Hindlimb muscle (tissue), 1 donor: ENCODE measurements at regions not wholly inside any gene's neighbourhood (a gene's known extent, or its start where the extent isn't known, plus 50 kb on each side); places are given as distances from the start of the nearest gene placed in this dataset.
A peak's percentile ranks its signal among the peaks of the same experiment; 100 is the strongest.
"Not testable (repeated sequence)": the region's sequence is repeated elsewhere in the genome, so short reads cannot be mapped to it uniquely, and the experiment has no call there.

Experiments used
- DNase-seq: peaks from one replicate; pipeline ENCODE4 v3.0.0-alpha.2; 2013

DNA sequence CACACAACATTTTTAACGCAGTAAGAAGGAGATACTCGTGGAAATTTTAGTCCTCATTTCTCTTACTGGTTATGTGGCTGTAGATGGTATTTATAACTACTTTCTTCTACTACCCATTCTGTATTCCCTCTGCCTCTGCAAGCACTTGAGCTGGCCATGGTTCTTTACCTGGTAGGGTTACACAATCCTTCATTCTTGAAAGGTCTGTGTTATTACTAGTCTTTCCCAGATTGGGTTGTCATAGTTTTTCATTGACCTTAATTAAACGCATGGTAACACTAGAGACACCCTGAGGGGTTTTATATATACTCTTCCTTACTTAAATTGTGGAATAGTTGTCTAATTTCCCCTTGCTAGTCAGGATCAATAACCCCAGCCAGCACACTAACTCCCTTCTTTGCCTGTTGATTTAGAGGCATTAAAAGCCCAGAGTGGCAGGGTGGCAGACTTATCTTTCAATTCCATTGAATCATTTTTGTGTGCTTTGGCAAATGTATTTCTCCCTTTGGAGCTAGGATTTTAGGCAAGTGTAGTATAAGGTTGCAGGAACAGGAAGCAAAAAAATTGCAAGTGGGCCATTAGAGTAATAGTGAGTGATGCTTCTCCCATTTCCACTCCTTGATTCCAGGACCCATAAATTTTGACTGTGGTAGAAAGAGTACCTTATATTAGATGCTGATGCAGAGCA is 113.6 kb upstream of the EMCN start:
- no peak for DNase-seq

- DNase-seq: no peak
Observed at GRCh38 chr4:100630341-100630740, 112.5 kb upstream of the EMCN start.

- no peak for DNase-seq
Observed at GRCh38 chr4:100609810-100610209, 92.0 kb upstream of the EMCN start.

- not testable (repeated sequence) for DNase-seq
Observed at GRCh38 chr4:100608651-100609050, 90.8 kb upstream of the EMCN start.

- no peak for DNase-seq
Observed at GRCh38 chr4:100605144-100605543, 87.3 kb upstream of the EMCN start.

DNA sequence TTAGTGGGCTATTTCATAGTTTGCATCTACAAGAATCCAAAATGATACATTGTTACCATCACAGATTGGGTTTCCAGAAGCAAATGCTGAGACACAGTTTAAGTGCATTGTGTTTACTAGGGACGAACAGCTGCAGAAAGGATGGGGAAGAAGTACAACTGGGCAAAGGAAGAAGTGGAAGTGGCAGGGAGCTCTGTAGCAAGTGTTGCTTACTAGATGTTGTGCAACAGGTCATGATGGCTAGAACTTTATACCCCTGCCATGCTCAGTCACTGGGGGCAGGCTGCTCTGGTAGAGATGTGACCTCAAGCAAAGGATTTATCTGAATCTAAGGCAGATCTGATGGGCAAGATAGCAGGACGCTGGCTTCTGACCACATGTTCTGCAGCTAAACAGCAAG is 76.1 kb upstream of the EMCN start:
- no peak for DNase-seq

GRCh38 chr4:100591161-100591876 is 73.5 kb upstream of the EMCN start:
- peak; percentile 86 for DNase-seq

GRCh38 chr4:100590325-100590724 is 72.5 kb upstream of the EMCN start:
- DNase-seq: peak; percentile 7

GRCh38 chr4:100588076-100588475 is 70.3 kb upstream of the EMCN start:
- DNase-seq: no peak

DNA sequence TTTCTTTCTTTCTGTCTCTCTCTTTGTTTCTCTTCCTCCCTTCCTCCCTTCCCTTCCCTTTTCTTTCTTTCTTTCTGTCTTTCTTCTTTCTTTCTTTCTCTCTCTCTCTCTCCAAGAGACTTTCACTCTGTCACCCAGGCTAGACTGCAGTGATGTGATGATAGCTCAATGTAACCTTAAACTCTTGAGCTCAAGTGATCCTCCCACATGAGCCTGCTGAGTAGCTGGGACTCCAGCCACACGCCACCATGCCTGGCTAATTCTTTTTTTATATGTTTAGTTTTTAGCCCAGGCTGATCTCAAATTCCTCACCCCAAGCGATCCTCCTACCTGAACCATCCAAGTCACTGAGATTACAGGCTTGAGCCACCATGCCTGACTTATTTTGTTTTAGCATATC is 64.3 kb upstream of the EMCN start:
- DNase-seq: no peak

DNA sequence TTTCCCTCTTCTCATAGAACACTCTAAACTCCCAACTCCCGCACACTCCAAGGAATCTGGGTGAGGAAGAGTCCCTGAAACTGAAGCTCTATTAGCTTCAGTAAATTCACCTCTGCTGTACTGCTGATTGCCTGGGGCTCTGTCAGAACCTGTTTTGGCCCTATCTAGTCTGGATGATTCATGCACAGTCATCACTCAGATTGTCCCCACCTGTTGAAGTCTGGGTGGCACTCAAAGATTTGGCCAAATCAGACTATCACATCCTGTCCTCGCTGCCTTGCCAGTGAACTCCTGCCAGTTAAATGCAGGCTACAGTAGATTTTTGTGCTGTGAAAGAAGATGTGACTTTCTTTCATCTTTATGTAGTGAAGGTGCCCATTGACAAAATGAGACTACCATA is 63.5 kb upstream of the EMCN start:
- no peak for DNase-seq

DNA sequence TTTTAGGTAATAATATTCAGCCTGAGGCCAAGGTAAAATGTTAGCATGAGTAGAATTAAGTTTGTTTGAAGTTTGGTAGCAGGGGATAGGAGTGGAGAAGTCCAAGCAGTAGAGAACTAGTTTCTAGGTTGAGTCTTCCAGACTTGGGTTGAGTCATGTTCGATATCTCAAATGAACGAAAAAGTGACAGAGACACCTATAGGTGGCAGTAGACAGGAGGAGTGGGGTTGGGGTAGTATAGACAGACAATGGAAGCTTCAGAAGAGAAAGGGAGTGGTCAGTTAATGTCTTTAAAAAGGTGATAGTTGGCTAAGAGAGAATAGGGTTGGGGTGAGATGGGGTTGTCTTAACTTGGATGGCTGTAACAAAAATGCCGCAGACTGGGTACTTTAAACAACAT is 58.7 kb upstream of the EMCN start:
- DNase-seq: no peak

DNA sequence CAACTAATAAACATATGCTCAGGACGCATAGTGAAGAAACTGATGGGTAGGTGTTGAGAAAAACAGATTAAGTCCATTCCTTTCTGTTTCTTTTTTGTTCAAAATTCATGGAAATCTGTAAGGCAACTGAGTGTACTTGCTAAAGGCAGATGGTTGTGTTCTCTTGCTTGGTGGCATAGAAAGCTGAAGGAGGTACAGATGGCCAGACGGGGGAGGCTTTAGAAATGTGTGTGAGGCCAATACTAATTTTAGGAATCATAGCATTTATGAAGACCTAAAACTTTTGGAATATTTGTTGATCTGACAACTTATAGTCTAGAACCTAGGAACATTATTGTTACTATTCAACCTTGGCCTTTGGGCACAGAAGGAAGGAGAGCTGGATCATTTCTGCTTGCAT is 56.8 kb upstream of the EMCN start:
- no peak for DNase-seq

DNA sequence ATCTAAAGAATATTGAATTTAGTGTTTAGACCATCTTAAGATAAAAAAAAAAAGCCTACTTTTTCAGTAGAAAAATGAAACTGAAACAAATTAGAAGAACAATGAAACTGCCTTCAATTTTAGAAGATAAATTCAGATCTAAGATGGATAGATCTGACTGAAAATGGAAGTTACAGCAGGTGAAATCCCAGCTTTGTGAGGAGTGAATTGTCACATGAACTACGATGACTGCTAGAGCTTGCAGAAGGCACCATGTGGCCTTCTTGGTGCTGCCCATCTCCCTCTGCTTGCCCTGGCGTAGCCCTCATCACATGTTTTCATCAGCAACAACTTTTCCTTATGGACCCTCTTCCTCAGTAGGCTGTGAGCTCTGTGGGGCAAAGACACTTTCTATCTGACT is 51.4 kb upstream of the EMCN start:
- DNase-seq: no peak
